Stomach (tissue), 8 donors: ENCODE measurements at regions not wholly inside any gene's neighbourhood (a gene's known extent, or its start where the extent isn't known, plus 50 kb on each side); places are given as distances from the start of the nearest gene placed in this dataset.

Source experiments
- DNase-seq, 2 donors: peaks; one replicate each; pipeline versions ENCODE4 v3.0.0 to v3.0.0-alpha.2; 2013 to 2019
- H3K27ac ChIP-seq, 5 donors: fragments of 200-600 bp in 4 of 5; sonication (generic) in 4 of 5; one replicate each; pipeline ENCODE4 v1.5.1; 2013 to 2019; ENCODE audit warnings: mild to moderate bottlenecking in 1 of 5, moderate library complexity in 1 of 5
- H3K27me3 ChIP-seq, 3 donors: fragments of 200-600 bp; sonication (generic); one replicate each; pipeline ENCODE4 v1.5.1; 2017 to 2019; ENCODE audit warnings: mixed run types in 1 of 3
- H3K36me3 ChIP-seq, 4 donors: fragments of 200-600 bp; sonication (generic); 1 replicate in 3 of 4; 2 replicates in 1 of 4; pipeline ENCODE4 v1.5.1; 2016 to 2019
- H3K4me1 ChIP-seq, 4 donors: fragments of 200-600 bp; sonication (generic); one replicate each; pipeline ENCODE4 v1.5.1; 2016 to 2019
- H3K4me3 ChIP-seq, 4 donors: fragments of 200-600 bp; sonication (generic) in 3 of 4; one replicate each; pipeline ENCODE4 v1.5.1; 2016 to 2019; ENCODE audit warnings: mild to moderate bottlenecking in 1 of 4
- H3K9me3 ChIP-seq, 4 donors: fragments of 200-600 bp; sonication (generic); one replicate each; pipeline ENCODE4 v1.5.1; 2016 to 2019
- CTCF ChIP-seq, 7 experiments: fragments of 450-650 bp in 4 of 7; fragments of 200-600 bp in 3 of 7; sonication (generic) in 3 of 7; IDR thresholded peaks; one replicate each; pipeline ENCODE4 v1.5.1; 2016 to 2019; ENCODE audit warnings: antibody characterized with exemption in 7 of 7, control low read depth in 2 of 7, mild to moderate bottlenecking in 1 of 7
- EP300 ChIP-seq: sonication (generic); formaldehyde crosslinking; IDR thresholded peaks from one replicate; pipeline ENCODE4 v1.6.1; 2017; ENCODE audit warnings: antibody characterized with exemption
- POLR2A ChIP-seq, 4 donors: fragments of 450-650 bp; IDR thresholded peaks; one replicate each; pipeline ENCODE4 v1.6.1; 2016; ENCODE audit warnings: antibody characterized with exemption in 4 of 4, control low read depth in 2 of 4, mild to moderate bottlenecking in 1 of 4, moderate library complexity in 1 of 4
- POLR2AphosphoS5 ChIP-seq, 3 donors: sonication (generic); formaldehyde crosslinking; IDR thresholded peaks; one replicate each; pipeline ENCODE4 v1.6.1; 2016; ENCODE audit warnings: antibody characterized with exemption in 3 of 3
- WGBS, 5 donors: extraction: QIAGEN DNeasy Blood & Tissue Kit in 3 of 5; methylation state at CpG; one replicate each; pipeline versions ENCODE4 v1.1.5 to v1.1.7; 2013 to 2018; 5-methylcytosine and 5-hydroxymethylcytosine counted together
- intact Hi-C: fragments of 100-400 bp; cut with DNase I; formaldehyde crosslinking; loops from one replicate; pipeline ENCODE4 v1.15.1; 2023; ENCODE audit warnings: low total_unique reads
- donor health status: healthy with polysubstance abuse.
- donor health status: Bipolar disorder and iron deficiency.
- donor health status: healthy.

- Histone ChIP-seq H3K36me3 (no peaks in the 10 kb centered on the region), H3K27ac (no peak overlapping the region), H3K27me3 (peaks cover 0 to 82% (median 24%) of the 10 kb centered on the region in 3 donors), H3K4me3 (no peak overlapping the region), H3K4me1 (no peaks in the 10 kb centered on the region), H3K9me3 (no peaks in the 10 kb centered on the region)
- WGBS, 5 donors, result 81 to 91% (median 81%) methylated on average over 10 to 15 of the region's 15 CpGs
- intact Hi-C loops, result no loop called here
- TF ChIP-seq POLR2A (IDR thresholded peaks at IDR 0.05) (no peak), POLR2AphosphoS5 (IDR thresholded peaks at IDR 0.05) (no peak), EP300 (no peak), CTCF (IDR thresholded peaks at IDR 0.05) (no peak)
- DNase-seq, result no peak
These were observed 311.6 kb downstream of the BMP7 start for GRCh38 chr20:56954797-56955196.

- no peak for DNase-seq
- H3K4me3 ChIP-seq, result no peak overlapping the region
- no peaks in the 10 kb centered on the region for H3K4me1 ChIP-seq
- no peaks in the 10 kb centered on the region for H3K36me3 ChIP-seq
- intact Hi-C loops, result no loop called here
- peaks cover 0 to 85% (median 24%) of the 10 kb centered on the region in 3 donors for H3K27me3 ChIP-seq
- 38 to 45% (median 40%) methylated on average over 4 to 9 of the region's 9 CpGs for WGBS, 5 donors
- no peaks in the 10 kb centered on the region for H3K9me3 ChIP-seq
- no peak for TF ChIP-seq CTCF (IDR thresholded peaks at IDR 0.05)
- no peak for TF ChIP-seq POLR2AphosphoS5 (IDR thresholded peaks at IDR 0.05)
- TF ChIP-seq EP300, result no peak
- TF ChIP-seq POLR2A (IDR thresholded peaks at IDR 0.05), result no peak
- no peak overlapping the region for H3K27ac ChIP-seq
These were observed 310.8 kb downstream of the BMP7 start for GRCh38 chr20:56955680-56956079.

- intact Hi-C loops, result no loop called here
- no peak overlapping the region for H3K27ac ChIP-seq
- WGBS, 5 donors, result 67 to 81% (median 75%) methylated on average over 7 of the region's 7 CpGs
- no peaks in the 10 kb centered on the region for H3K4me1 ChIP-seq
- no peak for DNase-seq
- H3K36me3 ChIP-seq, result no peaks in the 10 kb centered on the region
- H3K27me3 ChIP-seq, result peaks cover 0 to 85% (median 24%) of the 10 kb centered on the region in 3 donors
- H3K4me3 ChIP-seq, result no peak overlapping the region
- no peak for TF ChIP-seq CTCF (IDR thresholded peaks at IDR 0.05)
- TF ChIP-seq EP300, result no peak
- no peak for TF ChIP-seq POLR2AphosphoS5 (IDR thresholded peaks at IDR 0.05)
- TF ChIP-seq POLR2A (IDR thresholded peaks at IDR 0.05), result no peak
- H3K9me3 ChIP-seq, result no peaks in the 10 kb centered on the region
These were observed 309.9 kb downstream of the BMP7 start for GRCh38 chr20:56956534-56956933.

- no peaks in the 10 kb centered on the region for H3K4me1 ChIP-seq
- WGBS, 5 donors, result 52 to 60% (median 56%) methylated on average over 34 of the region's 34 CpGs
- peaks cover 0 to 5% (median 0%) of the 10 kb centered on the region in 4 donors for H3K9me3 ChIP-seq
- no peak for TF ChIP-seq POLR2A (IDR thresholded peaks at IDR 0.05)
- no peak for TF ChIP-seq POLR2AphosphoS5 (IDR thresholded peaks at IDR 0.05)
- no peak for TF ChIP-seq EP300
- TF ChIP-seq CTCF (IDR thresholded peaks at IDR 0.05), result no peak
- intact Hi-C loops, result no loop called here
- H3K36me3 ChIP-seq, result no peaks in the 10 kb centered on the region
- peak in 1 of 2 donors; percentile 74 for DNase-seq
- peaks cover 0 to 84% (median 24%) of the 10 kb centered on the region in 3 donors for H3K27me3 ChIP-seq
- H3K4me3 ChIP-seq, result no peak overlapping the region
- no peak overlapping the region for H3K27ac ChIP-seq
These were observed 308.5 kb downstream of the BMP7 start for GRCh38 chr20:56957737-56958553.
